CD14-positive monocyte (primary cell): ENCODE measurements at regions not wholly inside any gene's neighbourhood (a gene's known extent, or its start where the extent isn't known, plus 50 kb on each side); places are given as distances from the start of the nearest gene placed in this dataset.

Experiments used
- DNase-seq, 3 donors: peaks; one replicate each; pipeline ENCODE4 v3.0.0-alpha.2; 2011 to 2022
- H2AFZ ChIP-seq: 2 replicates; pipeline ENCODE4 v1.6.0; 2012; ENCODE audit warnings: mild to moderate bottlenecking, low read depth, low read length, inconsistent platforms; ENCODE audit not compliant: insufficient read depth, poor library complexity, severe bottlenecking
- H3K27ac ChIP-seq, 2 donors: 1 replicate in 1 of 2; 2 replicates in 1 of 2; pipeline ENCODE4 v1.5.1; 2012 to 2013; ENCODE audit warnings: low read length in 2 of 2, control low read depth in 1 of 2, inconsistent platforms in 1 of 2, low read depth in 1 of 2, mild to moderate bottlenecking in 1 of 2
- H3K27me3 ChIP-seq, 2 donors: one replicate each; pipeline versions ENCODE4 v1.6.0 to v1.6.1; 2011 to 2013; ENCODE audit warnings: low read length in 2 of 2; ENCODE audit not compliant: control insufficient read depth in 2 of 2, insufficient read depth in 2 of 2
- H3K36me3 ChIP-seq, 2 donors: replicated peaks in 1 of 2; 1 replicate in 1 of 2; 2 replicates in 1 of 2; pipeline versions ENCODE4 v1.5.1 to v1.6.1; 2012 to 2013; ENCODE audit warnings: low read length in 2 of 2, control low read depth in 1 of 2, inconsistent platforms in 1 of 2, mild to moderate bottlenecking in 1 of 2; ENCODE audit not compliant: insufficient read depth in 2 of 2, control insufficient read depth in 1 of 2
- H3K4me1 ChIP-seq, 2 donors: 1 replicate in 1 of 2; 2 replicates in 1 of 2; pipeline versions ENCODE4 v1.5.1 to v1.6.1; 2012 to 2013; ENCODE audit warnings: low read length in 2 of 2, control low read depth in 1 of 2, inconsistent platforms in 1 of 2, mild to moderate bottlenecking in 1 of 2, moderate library complexity in 1 of 2; ENCODE audit not compliant: insufficient read depth in 2 of 2, control insufficient read depth in 1 of 2
- H3K4me2 ChIP-seq: replicated peaks from 2 replicates; pipeline ENCODE3; 2012; ENCODE audit warnings: low read length, moderate library complexity, mild to moderate bottlenecking; ENCODE audit not compliant: poor library complexity, severe bottlenecking; ENCODE audit errors: extremely low read depth
- H3K4me3 ChIP-seq, 3 experiments: fragments of 200-600 bp in 1 of 3; sonication (generic) in 1 of 3; replicated peaks in 1 of 3; 1 replicate in 2 of 3; 2 replicates in 1 of 3; pipeline ENCODE4 v1.5.1; 2011 to 2013; ENCODE audit warnings: low read length in 3 of 3, mild to moderate bottlenecking in 3 of 3, control low read depth in 2 of 3, low read depth in 2 of 3, inconsistent platforms in 1 of 3, moderate library complexity in 1 of 3
- H3K79me2 ChIP-seq: 2 replicates; pipeline ENCODE4 v1.6.0; 2012; ENCODE audit warnings: mild to moderate bottlenecking, control low read depth, inconsistent platforms, low read length, moderate library complexity; ENCODE audit not compliant: insufficient read depth
- H3K9ac ChIP-seq: 2 replicates; pipeline ENCODE4 v1.6.0; 2017; ENCODE audit warnings: low read length, mild to moderate bottlenecking; ENCODE audit not compliant: insufficient read depth, poor library complexity, severe bottlenecking
- H3K9me3 ChIP-seq, 2 donors: replicated peaks in 1 of 2; 1 replicate in 1 of 2; 2 replicates in 1 of 2; pipeline versions ENCODE4 v1.5.1 to v1.6.1; 2012 to 2013; ENCODE audit warnings: low read length in 2 of 2, control low read depth in 1 of 2; ENCODE audit not compliant: control insufficient read depth in 1 of 2, insufficient read depth in 1 of 2
- H4K20me1 ChIP-seq: 2 replicates; pipeline ENCODE4 v1.6.0; 2012; ENCODE audit warnings: mild to moderate bottlenecking, low read length, control low read depth, moderate library complexity; ENCODE audit not compliant: insufficient read depth
- H3K27ac Mint-ChIP-seq, 7 donors: one replicate each; pipeline ENCODE4 v1.8.0; 2020; ENCODE audit warnings: mild to moderate bottlenecking in 7 of 7, mixed read lengths in 7 of 7, moderate library complexity in 6 of 7, inconsistent platforms in 2 of 7
- H3K27me3 Mint-ChIP-seq, 3 donors: one replicate each; pipeline ENCODE4 v1.8.0; 2021 to 2022; ENCODE audit warnings: low read depth in 3 of 3, mild to moderate bottlenecking in 3 of 3, mixed read lengths in 3 of 3, moderate library complexity in 3 of 3, inconsistent platforms in 1 of 3
- H3K36me3 Mint-ChIP-seq, 2 donors: one replicate each; pipeline ENCODE4 v1.8.0; 2020; ENCODE audit warnings: mixed read lengths in 2 of 2, inconsistent platforms in 1 of 2, mild to moderate bottlenecking in 1 of 2
- H3K4me1 Mint-ChIP-seq: one replicate; pipeline ENCODE4 v1.8.0; 2020; ENCODE audit warnings: mild to moderate bottlenecking, mixed read lengths
- H3K4me3 Mint-ChIP-seq, 2 donors: one replicate each; pipeline ENCODE4 v1.8.0; 2020; ENCODE audit warnings: mild to moderate bottlenecking in 2 of 2, mixed read lengths in 2 of 2, moderate library complexity in 1 of 2
- H3K9me3 Mint-ChIP-seq, 7 donors: one replicate each; pipeline ENCODE4 v1.8.0; 2020 to 2022; ENCODE audit warnings: mixed read lengths in 7 of 7, mild to moderate bottlenecking in 6 of 7, moderate library complexity in 6 of 7, inconsistent platforms in 2 of 7
- CTCF ChIP-seq: fragments of 200-600 bp; IDR thresholded peaks from one replicate; pipeline ENCODE4 v1.8.0; 2022; ENCODE audit warnings: antibody characterized with exemption, mild to moderate bottlenecking
- WGBS: methylation state at CpG from one replicate; pipeline ENCODE4 v1.1.5; 2013; ENCODE audit warnings: missing lambda C conversion rate; ENCODE audit not compliant: insufficient coverage; 5-methylcytosine and 5-hydroxymethylcytosine counted together
- intact Hi-C, 2 donors: fragments of 100-400 bp; cut with micrococcal nuclease; formaldehyde crosslinking; loops; one replicate each; pipeline versions ENCODE4 v1.15.0 to v1.15.1; 2023

- Mint-ChIP-seq H3K27me3 (peaks cover 0 to 9% (median 7%) of the 10 kb centered on the region in 3 donors), H3K27ac (no peak overlapping the region), H3K4me3 (no peak overlapping the region), H3K4me1 (no peaks in the 10 kb centered on the region), H3K9me3 (peaks cover 18 to 46% (median 28%) of the 10 kb centered on the region in 7 donors), H3K36me3 (no peaks in the 10 kb centered on the region)
- Histone ChIP-seq H3K79me2 (no peaks in the 10 kb centered on the region), H3K4me1 (no peaks in the 10 kb centered on the region), H3K27ac (no peak overlapping the region), H3K4me2 (no peak overlapping the region), H3K27me3 (no peaks in the 10 kb centered on the region), H3K9me3 (peaks cover 14 to 20% of the 10 kb centered on the region in 2 donors), H3K4me3 (no peak overlapping the region), H4K20me1 (no peaks in the 10 kb centered on the region), H3K9ac (no peak overlapping the region), H2AFZ (no peak overlapping the region), H3K36me3 (no peaks in the 10 kb centered on the region)
- intact Hi-C loops: no loop called here
- no peak for TF ChIP-seq CTCF
- no peak for DNase-seq
Observed at GRCh38 chr6:137590684-137591083, 96.5 kb upstream of the OLIG3 start.

- H3K4me1 ChIP-seq: no peaks in the 10 kb centered on the region
- H2AFZ ChIP-seq: no peak overlapping the region
- H3K36me3 Mint-ChIP-seq: no peaks in the 10 kb centered on the region
- peaks cover 6 to 23% (median 20%) of the 10 kb centered on the region in 3 donors for H3K27me3 Mint-ChIP-seq
- peaks cover 0 to 2% of the 10 kb centered on the region in 2 donors for H3K9me3 ChIP-seq
- H3K9ac ChIP-seq: no peak overlapping the region
- intact Hi-C loops: no loop called here
- H3K9me3 Mint-ChIP-seq: peaks cover 0 to 13% (median 6%) of the 10 kb centered on the region in 7 donors
- no peak overlapping the region for H3K4me3 Mint-ChIP-seq
- H3K4me1 Mint-ChIP-seq: no peaks in the 10 kb centered on the region
- no CpG with 5 or more reads among the region's 4 CpGs for WGBS
- peaks cover 4 to 6% of the 10 kb centered on the region in 2 donors for H3K27me3 ChIP-seq
- no peak overlapping the region for H3K4me3 ChIP-seq
- no peak overlapping the region for H3K27ac ChIP-seq
- no peaks in the 10 kb centered on the region for H3K79me2 ChIP-seq
- no peak for DNase-seq
- no peak overlapping the region for H3K27ac Mint-ChIP-seq
- H4K20me1 ChIP-seq: no peaks in the 10 kb centered on the region
- H3K4me2 ChIP-seq: no peak overlapping the region
- TF ChIP-seq CTCF: no peak
- H3K36me3 ChIP-seq: no peaks in the 10 kb centered on the region
Observed at GRCh38 chr6:137601471-137601870, 107.3 kb upstream of the OLIG3 start.
